Upper lobe of left lung (tissue), 4 donors: ENCODE measurements at regions not wholly inside any gene's neighbourhood (a gene's known extent, or its start where the extent isn't known, plus 50 kb on each side); places are given as distances from the start of the nearest gene placed in this dataset.

Experiments used
- CTCF ChIP-seq, 6 experiments: fragments of 450-650 bp in 4 of 6; fragments of 200-600 bp in 2 of 6; sonication (generic) in 2 of 6; IDR thresholded peaks; one replicate each; pipeline ENCODE4 v1.5.1; 2016 to 2019; ENCODE audit warnings: antibody characterized with exemption in 6 of 6
- EP300 ChIP-seq, 4 donors: sonication (generic); formaldehyde crosslinking; IDR thresholded peaks; one replicate each; pipeline ENCODE4 v1.5.1; 2017; ENCODE audit warnings: antibody characterized with exemption in 4 of 4, control low read depth in 2 of 4
- POLR2A ChIP-seq, 4 donors: fragments of 450-650 bp; IDR thresholded peaks; one replicate each; pipeline ENCODE4 v1.5.1; 2016 to 2017; ENCODE audit warnings: antibody characterized with exemption in 4 of 4, mild to moderate bottlenecking in 2 of 4
- POLR2AphosphoS5 ChIP-seq, 2 donors: sonication (generic); formaldehyde crosslinking; IDR thresholded peaks; one replicate each; pipeline ENCODE4 v1.5.1; 2017; ENCODE audit warnings: antibody characterized with exemption in 2 of 2

- TF ChIP-seq EP300 (IDR thresholded peaks at IDR 0.05) (no peak), CTCF (IDR thresholded peaks at IDR 0.05) (no peak), POLR2A (IDR thresholded peaks at IDR 0.05) (no peak), POLR2AphosphoS5 (IDR thresholded peaks at IDR 0.05) (no peak)
Observed at GRCh38 chr2:14387332-14387731, 245.2 kb upstream of the LRATD1 start.
